HepG2 (cell line): ENCODE measurements at regions not wholly inside any gene's neighbourhood (a gene's known extent, or its start where the extent isn't known, plus 50 kb on each side); places are given as distances from the start of the nearest gene placed in this dataset.

Source experiments
- ADNP ChIP-seq: sonication (generic); formaldehyde crosslinking; IDR thresholded peaks from 2 replicates; pipeline ENCODE4 v1.4.0; 2020; ENCODE audit warnings: missing genetic modification reagents
- ARNT2 ChIP-seq: sonication (generic); formaldehyde crosslinking; IDR thresholded peaks from 2 replicates; pipeline ENCODE4 v1.8.0; 2022; ENCODE audit warnings: mild to moderate bottlenecking, low read depth, missing genetic modification reagents, moderate library complexity
- BRF2 ChIP-seq: sonication (generic); formaldehyde crosslinking; IDR thresholded peaks from 2 replicates; pipeline ENCODE4 v1.8.1; 2022; ENCODE audit warnings: mild to moderate bottlenecking, missing genetic modification reagents
- CERS6 ChIP-seq: sonication (generic); formaldehyde crosslinking; IDR thresholded peaks from 2 replicates; pipeline ENCODE4 v1.5.0; 2020; ENCODE audit warnings: missing genetic modification reagents
- ETV5 ChIP-seq: IDR thresholded peaks from 2 replicates; pipeline ENCODE4 v1.6.1; 2018; ENCODE audit warnings: missing biosample characterization, missing genetic modification reagents, inconsistent platforms, borderline replicate concordance
- EZH2 ChIP-seq: conservative IDR thresholded peaks from 2 replicates; pipeline ENCODE4 v1.6.1; 2012; ENCODE audit warnings: mild to moderate bottlenecking, low read depth, low read length, moderate library complexity
- HBP1 ChIP-seq: IDR thresholded peaks from 2 replicates; pipeline ENCODE4 v1.6.1; 2016; ENCODE audit warnings: low read depth, control low read depth
- ISL2 ChIP-seq: sonication (generic); formaldehyde crosslinking; IDR thresholded peaks from 2 replicates; pipeline ENCODE4 v1.5.0; 2020; ENCODE audit warnings: missing genetic modification reagents
- KDM1A ChIP-seq: IDR thresholded peaks from 2 replicates; pipeline ENCODE4 v1.6.1; 2016; ENCODE audit warnings: missing compliant biosample characterization
- MED1 ChIP-seq: sonication (generic); formaldehyde crosslinking; IDR thresholded peaks from 2 replicates; pipeline ENCODE4 v1.4.0; 2020; ENCODE audit warnings: missing genetic modification reagents
- MIXL1 ChIP-seq: IDR thresholded peaks from 2 replicates; pipeline ENCODE4 v1.6.1; 2016
- NAIF1 ChIP-seq: sonication (generic); formaldehyde crosslinking; IDR thresholded peaks from 2 replicates; pipeline ENCODE4 v1.5.0; 2020; ENCODE audit warnings: mild to moderate bottlenecking, missing genetic modification reagents, borderline replicate concordance
- NCOR1 ChIP-seq: fragments of 200-600 bp; sonication (generic); IDR thresholded peaks from 2 replicates; pipeline ENCODE4 v1.7.0; 2017; ENCODE audit warnings: antibody characterized with exemption, low read length, borderline replicate concordance
- NR2F6 ChIP-seq, 2 experiments: IDR thresholded peaks; 2 replicates each; pipeline ENCODE4 v1.6.1; 2016; ENCODE audit warnings: antibody characterized with exemption in 1 of 2, mild to moderate bottlenecking in 1 of 2
- SRSF1 ChIP-seq: fragments of 200-400 bp; formaldehyde crosslinking; optimal IDR thresholded peaks from 2 replicates; pipeline ENCODE3; 2017; ENCODE audit warnings: mild to moderate bottlenecking, low read depth, low read length, moderate library complexity
- STAT6 ChIP-seq: sonication (generic); formaldehyde crosslinking; IDR thresholded peaks from 2 replicates; pipeline ENCODE4 v1.4.0; 2020; ENCODE audit warnings: missing genetic modification reagents, mild to moderate bottlenecking, borderline replicate concordance
- TCF7 ChIP-seq: sonication (generic); IDR thresholded peaks from 2 replicates; pipeline ENCODE4 v1.6.1; 2016; ENCODE audit warnings: antibody characterized with exemption, low read depth
- TCF7L2 ChIP-seq: IDR thresholded peaks from 2 replicates; pipeline ENCODE4 v1.6.1; 2011; ENCODE audit warnings: mild to moderate bottlenecking, low read depth, low read length, moderate library complexity
- THAP8 ChIP-seq: sonication (generic); formaldehyde crosslinking; IDR thresholded peaks from 2 replicates; pipeline ENCODE4 v1.5.1; 2020; ENCODE audit warnings: missing genetic modification reagents, mild to moderate bottlenecking, borderline replicate concordance
- ZBTB21 ChIP-seq: sonication (generic); formaldehyde crosslinking; IDR thresholded peaks from 2 replicates; pipeline ENCODE4 v1.4.0; 2020; ENCODE audit warnings: missing genetic modification reagents
- ZC3H13 ChIP-seq: sonication (generic); formaldehyde crosslinking; IDR thresholded peaks from 2 replicates; pipeline ENCODE4 v1.8.1; 2023; ENCODE audit warnings: mild to moderate bottlenecking, missing genetic modification reagents, moderate library complexity
- ZFY ChIP-seq: sonication (generic); formaldehyde crosslinking; IDR thresholded peaks from 2 replicates; pipeline ENCODE4 v1.4.0; 2020; ENCODE audit warnings: missing genetic modification reagents
- ZNF768 ChIP-seq: sonication (generic); formaldehyde crosslinking; IDR thresholded peaks from 2 replicates; pipeline ENCODE4 v1.4.0; 2020; ENCODE audit warnings: missing genetic modification reagents
- ZNF772 ChIP-seq: sonication (generic); formaldehyde crosslinking; IDR thresholded peaks from 2 replicates; pipeline ENCODE4 v1.5.0; 2020; ENCODE audit warnings: mild to moderate bottlenecking, missing genetic modification reagents
- ZSCAN29 ChIP-seq: sonication (generic); formaldehyde crosslinking; conservative IDR thresholded peaks from 2 replicates; pipeline ENCODE4 v1.4.0; 2020; ENCODE audit warnings: mild to moderate bottlenecking, missing genetic modification reagents

GRCh38 chr1:213492161-213493041 is 441.4 kb downstream of the RPS6KC1 start (continued):
- TF ChIP-seq MED1 (peak; percentile 67), ZNF768 (CRISPR knock-in tag) (no peak), ISL2 (CRISPR knock-in tag) (peak; percentile 97), NAIF1 (CRISPR knock-in tag) (no peak), TCF7 (peak; percentile 89), TCF7L2 (no peak; the same call in 1 of the 2 replicates), NR2F6 (IDR thresholded peaks at IDR 0.05) (peak; percentile 94), NR2F6 (CRISPR knock-in tag; IDR thresholded peaks at IDR 0.05) (peak; percentile 92), EZH2 (no peak), THAP8 (CRISPR knock-in tag) (no peak), ADNP (CRISPR knock-in tag) (no peak), BRF2 (CRISPR knock-in tag) (no peak), CERS6 (no peak), SRSF1 (no peak), HBP1 (CRISPR knock-in tag) (no peak), NCOR1 (no peak), ARNT2 (CRISPR knock-in tag) (no peak), KDM1A (CRISPR knock-in tag) (no peak), ZBTB21 (CRISPR knock-in tag) (no peak), ETV5 (peak; percentile 20; the same call in 1 of the 2 replicates), STAT6 (CRISPR knock-in tag) (no peak), ZC3H13 (CRISPR knock-in tag) (no peak), ZSCAN29 (CRISPR knock-in tag) (0 out of 2 replicates have a peak, but pooled peaks have one; percentile 26), MIXL1 (CRISPR knock-in tag) (peak; percentile 76), ZFY (no peak), ZNF772 (CRISPR knock-in tag) (peak; percentile 64)
